A549 (cell line): ENCODE measurements at regions not wholly inside any gene's neighbourhood (a gene's known extent, or its start where the extent isn't known, plus 50 kb on each side); places are given as distances from the start of the nearest gene placed in this dataset.
"Not testable (repeated sequence)": the region's sequence is repeated elsewhere in the genome, so short reads cannot be mapped to it uniquely, and the experiment has no call there.

Experiments
- ATAC-seq, 2 experiments: fragments of 200-7000 bp in 1 of 2; fragments of >200 bp in 1 of 2; cut with Nextera tagmentation in 1 of 2; cut with Tn5 transposase in 1 of 2; 3 replicates each; pipeline versions ENCODE4 v1.8.0 to v1.9.1; 2018 to 2020; ENCODE audit warnings: mild to moderate bottlenecking in 1 of 2, moderate library complexity in 1 of 2
- CTCF ChIA-PET: fragments of 300-600 bp; sonication (Branson Sonifier 250); formaldehyde crosslinking; extraction: SDS; loops from one replicate; lab custom pipeline; 2021; ENCODE audit warnings: antibody characterized with exemption, inconsistent platforms; lab: Yijun Ruan, JAX
- POLR2A ChIA-PET: fragments of 350-600 bp; formaldehyde crosslinking; extraction: SDS; loops from one replicate; lab custom pipeline; 2021; ENCODE audit warnings: antibody characterized with exemption, inconsistent platforms; lab: Yijun Ruan, JAX
- DNase-seq, 2 experiments: peaks; one replicate each; pipeline versions ENCODE4 v3.0.0 to v3.0.0-alpha.2; 2011 to 2016; ENCODE audit warnings: low read depth in 1 of 2, low spot score in 1 of 2
- FAIRE-seq: peaks from 2 replicates; lab custom pipeline; 2011; peaks lifted over from hg19 to GRCh38; lab: Jason Lieb, UNC
- H3K27ac ChIP-seq, 2 experiments: fragments of >200 bp; sonication (Bioruptor Twin); formaldehyde crosslinking; 3 replicates each; pipeline ENCODE4 v1.5.1; 2016 to 2017
- H3K4me1 ChIP-seq: fragments of >200 bp; sonication (Bioruptor Twin); formaldehyde crosslinking; 3 replicates; pipeline ENCODE4 v1.6.1; 2016
- H3K4me2 ChIP-seq: fragments of >200 bp; sonication (Bioruptor Twin); formaldehyde crosslinking; 3 replicates; pipeline ENCODE4 v1.6.1; 2016
- H3K4me3 ChIP-seq: fragments of >200 bp; sonication (Bioruptor Twin); formaldehyde crosslinking; 3 replicates; pipeline ENCODE4 v1.5.1; 2016
- H3K9me3 ChIP-seq: fragments of >200 bp; sonication (Bioruptor Twin); formaldehyde crosslinking; 3 replicates; pipeline ENCODE4 v1.6.1; 2016
- BHLHE40 ChIP-seq: IDR thresholded peaks from 2 replicates; pipeline ENCODE4 v1.6.1; 2012; ENCODE audit warnings: low read depth, low read length, inconsistent platforms
- CEBPB ChIP-seq, 2 experiments: fragments of >200 bp in 1 of 2; sonication (Bioruptor Twin) in 1 of 2; formaldehyde crosslinking in 1 of 2; IDR thresholded peaks; 2 replicates each; pipeline ENCODE4 v1.6.1; 2012 to 2016
- CHD4 ChIP-seq: fragments of 200-600 bp; sonication (generic); IDR thresholded peaks from 2 replicates; pipeline ENCODE4 v1.6.1; 2016; ENCODE audit warnings: antibody characterized with exemption, mild to moderate bottlenecking, borderline replicate concordance
- CTCF ChIP-seq: fragments of >200 bp; sonication (Bioruptor Twin); formaldehyde crosslinking; IDR thresholded peaks from 3 replicates; pipeline ENCODE4 v1.5.1; 2016
- ELK1 ChIP-seq: fragments of 150-350 bp; IDR thresholded peaks from 2 replicates; pipeline ENCODE4 v1.6.1; 2014; ENCODE audit warnings: low read depth, mild to moderate bottlenecking, low read length
- ESRRA ChIP-seq: fragments of 150-350 bp; IDR thresholded peaks from 2 replicates; pipeline ENCODE4 v1.6.1; 2014; ENCODE audit warnings: mild to moderate bottlenecking, low read length, borderline replicate concordance
- FOXS1 ChIP-seq: fragments of 250-450 bp; sonication (Bioruptor Pico); IDR thresholded peaks from 2 replicates; pipeline ENCODE4 v1.5.0; 2020; ENCODE audit warnings: mild to moderate bottlenecking, moderate library complexity
- GATA3 ChIP-seq: IDR thresholded peaks from 2 replicates; pipeline ENCODE4 v1.6.1; 2012; ENCODE audit warnings: borderline replicate concordance
- HMGXB4 ChIP-seq: fragments of 250-450 bp; sonication (Bioruptor Pico); IDR thresholded peaks from 2 replicates; pipeline ENCODE4 v1.5.0; 2021; ENCODE audit warnings: mild to moderate bottlenecking, moderate library complexity, borderline replicate concordance
- RAD21 ChIP-seq, 2 experiments: fragments of >200 bp in 1 of 2; sonication (Bioruptor Twin) in 1 of 2; formaldehyde crosslinking in 1 of 2; IDR thresholded peaks in 1 of 2; conservative IDR thresholded peaks in 1 of 2; 2 replicates in 1 of 2; 3 replicates in 1 of 2; pipeline ENCODE4 v1.6.1; 2012 to 2018; ENCODE audit warnings: inconsistent platforms in 1 of 2
- RFX5 ChIP-seq: fragments of 450-650 bp; IDR thresholded peaks from 2 replicates; pipeline ENCODE4 v1.7.1; 2014; ENCODE audit warnings: antibody characterized with exemption, mild to moderate bottlenecking, moderate library complexity
- ZC3H11A ChIP-seq: fragments of 450-650 bp; IDR thresholded peaks from 2 replicates; pipeline ENCODE4 v1.6.1; 2014; ENCODE audit warnings: antibody characterized with exemption, mild to moderate bottlenecking
- WGBS: methylation state at CpG from one replicate; pipeline ENCODE4 v1.1.6; 2017; ENCODE audit errors: missing lambda C conversion rate; 5-methylcytosine and 5-hydroxymethylcytosine counted together
- TF ChIP-seq, protein P1 (sequence below): fragments of 450-650 bp; IDR thresholded peaks from 2 replicates; pipeline ENCODE4 v1.6.1; 2014; ENCODE audit warnings: antibody characterized with exemption
- TF ChIP-seq, protein P2 (sequence below): fragments of >200 bp; sonication (Bioruptor Twin); formaldehyde crosslinking; IDR thresholded peaks from 2 replicates; pipeline ENCODE4 v1.6.1; 2016
- TF ChIP-seq, protein P3 (sequence below): fragments of 200-600 bp; sonication (generic); IDR thresholded peaks from 2 replicates; pipeline ENCODE4 v1.6.1; 2016; ENCODE audit warnings: antibody characterized with exemption, mild to moderate bottlenecking, moderate library complexity

DNA sequence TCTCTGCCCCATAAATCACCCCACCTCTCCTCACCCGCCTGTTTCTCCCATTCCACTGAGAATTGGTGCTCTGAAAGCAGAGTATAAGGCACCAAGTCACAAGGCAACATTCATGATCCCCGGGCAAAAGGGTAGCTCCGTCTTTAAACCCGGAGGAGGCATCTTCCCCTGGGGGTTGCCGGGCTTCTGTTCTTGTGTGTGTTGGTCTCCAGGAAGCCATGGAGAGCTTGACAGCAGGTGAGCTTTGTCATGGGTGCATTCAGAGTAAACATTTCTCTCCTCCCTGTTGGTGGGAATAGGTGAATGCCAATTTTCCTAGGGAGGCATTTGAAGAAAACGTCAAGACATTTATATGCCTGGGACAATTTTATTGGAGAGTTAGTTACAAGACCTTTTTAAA lies 275.5 kb upstream of the USP9Y start:
- FAIRE-seq, result no peak
- H3K4me1 ChIP-seq, result no peaks in the 10 kb centered on the region
- no peak overlapping the region for H3K4me2 ChIP-seq
- DNase-seq, result no peak
- POLR2A ChIA-PET, result no interaction called here
- H3K27ac ChIP-seq, result no peak overlapping the region
- 12% methylated on average over 3 of the region's 6 CpGs for WGBS
- H3K9me3 ChIP-seq, result no peaks in the 10 kb centered on the region
- TF ChIP-seq ZC3H11A (no peak), GATA3 (no peak), CTCF (no peak), CHD4 (no peak), BHLHE40 (no peak), FOXS1 (CRISPR knock-in tag) (no peak)
- CTCF ChIA-PET, result no interaction called here
- H3K4me3 ChIP-seq, result no peak overlapping the region
- no peak for ATAC-seq

GRCh38 chrY:12427361-12427760 lies 273.7 kb upstream of the USP9Y start:
- DNase-seq, result no peak
- H3K27ac ChIP-seq, result no peak overlapping the region
- WGBS, result 65% methylated on average over 5 of the region's 5 CpGs
- no peaks in the 10 kb centered on the region for H3K9me3 ChIP-seq
- ATAC-seq, result no peak
- ChIA-PET POLR2A (no interaction called here), CTCF (no interaction called here)
- no peak for FAIRE-seq
- H3K4me1 ChIP-seq, result no peaks in the 10 kb centered on the region
- TF ChIP-seq RAD21 (conservative IDR thresholded peaks at IDR 0.05 in 1 of 2, IDR thresholded peaks at IDR 0.05 in 1 of 2) (no peak), CEBPB (IDR thresholded peaks at IDR 0.05) (no peak), ELK1 (no peak), RFX5 (no peak)
- no peak overlapping the region for H3K4me3 ChIP-seq
- no peak overlapping the region for H3K4me2 ChIP-seq

DNA sequence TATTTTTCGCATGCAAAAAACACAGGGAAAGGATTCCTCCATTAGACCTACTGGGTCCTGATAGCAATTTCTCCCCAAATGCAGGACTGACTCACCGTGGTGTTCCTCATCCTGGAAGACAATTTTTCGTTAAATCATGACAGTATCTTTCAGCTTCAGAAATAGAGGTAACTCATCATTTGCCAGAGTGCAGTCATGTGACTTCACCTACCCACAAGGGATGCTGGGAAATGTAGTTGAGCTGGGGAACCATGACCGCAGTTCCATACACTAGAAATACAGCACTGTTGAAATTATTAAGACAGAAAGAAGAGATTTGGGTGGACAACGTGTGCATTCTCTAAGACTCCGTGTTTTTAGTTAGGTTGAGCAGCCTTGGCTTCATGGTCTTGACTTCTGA lies 269.5 kb upstream of the USP9Y start:
- ChIA-PET POLR2A (no interaction called here), CTCF (no interaction called here)
- H3K4me3 ChIP-seq, result no peak overlapping the region
- no peaks in the 10 kb centered on the region for H3K9me3 ChIP-seq
- H3K4me2 ChIP-seq, result peak overlapping the region; percentile 32; the same call in 2 of the 3 replicates
- TF ChIP-seq ESRRA, result no peak
- TF ChIP-seq, protein P1, sequence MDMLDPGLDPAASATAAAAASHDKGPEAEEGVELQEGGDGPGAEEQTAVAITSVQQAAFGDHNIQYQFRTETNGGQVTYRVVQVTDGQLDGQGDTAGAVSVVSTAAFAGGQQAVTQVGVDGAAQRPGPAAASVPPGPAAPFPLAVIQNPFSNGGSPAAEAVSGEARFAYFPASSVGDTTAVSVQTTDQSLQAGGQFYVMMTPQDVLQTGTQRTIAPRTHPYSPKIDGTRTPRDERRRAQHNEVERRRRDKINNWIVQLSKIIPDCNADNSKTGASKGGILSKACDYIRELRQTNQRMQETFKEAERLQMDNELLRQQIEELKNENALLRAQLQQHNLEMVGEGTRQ, result peak; percentile 50; the same call in 1 of the 2 replicates
- DNase-seq (peak; percentile 3 to 31), ATAC-seq (peak in 1 of 2 experiments; percentile 79; a peak in 3 of 6 replicates), FAIRE-seq (no peak)
- no peaks in the 10 kb centered on the region for H3K4me1 ChIP-seq
- 10% methylated on average over 6 of the region's 6 CpGs for WGBS
- H3K27ac ChIP-seq, result no peak overlapping the region

DNA sequence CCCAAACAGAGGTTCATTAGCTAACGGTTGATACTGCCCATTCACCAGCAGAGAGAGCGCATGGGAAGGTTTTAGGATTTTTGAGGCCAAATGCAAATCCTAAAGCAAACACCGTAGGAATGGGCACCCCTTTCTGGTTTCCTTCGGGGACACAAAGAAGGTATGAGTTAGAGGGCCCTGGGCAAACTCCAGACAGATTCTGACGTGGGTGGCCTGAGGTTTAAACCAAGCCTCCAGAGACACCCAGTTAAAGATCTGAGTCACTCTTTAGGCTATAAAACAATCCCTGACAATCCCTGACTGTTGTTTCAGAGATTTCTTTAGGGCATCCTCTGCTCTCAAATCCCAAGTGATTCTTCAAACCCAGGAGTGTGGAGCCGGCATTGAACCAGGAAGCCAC lies 262.2 kb upstream of the USP9Y start:
- peak; percentile 75 to 85 for ATAC-seq

GRCh38 chrY:12444200-12444599 lies 256.8 kb upstream of the USP9Y start:
- H3K4me3 ChIP-seq, result no peak overlapping the region
- no peaks in the 10 kb centered on the region for H3K9me3 ChIP-seq
- POLR2A ChIA-PET, result no interaction called here
- CTCF ChIA-PET, result no interaction called here
- no peak for DNase-seq
- ATAC-seq, result no peak
- no peak overlapping the region for H3K27ac ChIP-seq
- FAIRE-seq, result no peak
- 44% methylated on average over 2 of the region's 4 CpGs for WGBS
- H3K4me1 ChIP-seq, result no peaks in the 10 kb centered on the region
- no peak overlapping the region for H3K4me2 ChIP-seq
- TF ChIP-seq, protein P2, sequence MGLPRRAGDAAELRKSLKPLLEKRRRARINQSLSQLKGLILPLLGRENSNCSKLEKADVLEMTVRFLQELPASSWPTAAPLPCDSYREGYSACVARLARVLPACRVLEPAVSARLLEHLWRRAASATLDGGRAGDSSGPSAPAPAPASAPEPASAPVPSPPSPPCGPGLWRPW, result no peak
- TF ChIP-seq HMGXB4 (CRISPR knock-in tag), result no peak
- TF ChIP-seq, protein P1, result no peak
- TF ChIP-seq, protein P3, sequence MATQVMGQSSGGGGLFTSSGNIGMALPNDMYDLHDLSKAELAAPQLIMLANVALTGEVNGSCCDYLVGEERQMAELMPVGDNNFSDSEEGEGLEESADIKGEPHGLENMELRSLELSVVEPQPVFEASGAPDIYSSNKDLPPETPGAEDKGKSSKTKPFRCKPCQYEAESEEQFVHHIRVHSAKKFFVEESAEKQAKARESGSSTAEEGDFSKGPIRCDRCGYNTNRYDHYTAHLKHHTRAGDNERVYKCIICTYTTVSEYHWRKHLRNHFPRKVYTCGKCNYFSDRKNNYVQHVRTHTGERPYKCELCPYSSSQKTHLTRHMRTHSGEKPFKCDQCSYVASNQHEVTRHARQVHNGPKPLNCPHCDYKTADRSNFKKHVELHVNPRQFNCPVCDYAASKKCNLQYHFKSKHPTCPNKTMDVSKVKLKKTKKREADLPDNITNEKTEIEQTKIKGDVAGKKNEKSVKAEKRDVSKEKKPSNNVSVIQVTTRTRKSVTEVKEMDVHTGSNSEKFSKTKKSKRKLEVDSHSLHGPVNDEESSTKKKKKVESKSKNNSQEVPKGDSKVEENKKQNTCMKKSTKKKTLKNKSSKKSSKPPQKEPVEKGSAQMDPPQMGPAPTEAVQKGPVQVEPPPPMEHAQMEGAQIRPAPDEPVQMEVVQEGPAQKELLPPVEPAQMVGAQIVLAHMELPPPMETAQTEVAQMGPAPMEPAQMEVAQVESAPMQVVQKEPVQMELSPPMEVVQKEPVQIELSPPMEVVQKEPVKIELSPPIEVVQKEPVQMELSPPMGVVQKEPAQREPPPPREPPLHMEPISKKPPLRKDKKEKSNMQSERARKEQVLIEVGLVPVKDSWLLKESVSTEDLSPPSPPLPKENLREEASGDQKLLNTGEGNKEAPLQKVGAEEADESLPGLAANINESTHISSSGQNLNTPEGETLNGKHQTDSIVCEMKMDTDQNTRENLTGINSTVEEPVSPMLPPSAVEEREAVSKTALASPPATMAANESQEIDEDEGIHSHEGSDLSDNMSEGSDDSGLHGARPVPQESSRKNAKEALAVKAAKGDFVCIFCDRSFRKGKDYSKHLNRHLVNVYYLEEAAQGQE, result no peak

More for the DNA sequence above, 262.2 kb upstream of the USP9Y start:
- POLR2A ChIA-PET, CTCF ChIA-PET, DNase-seq, H3K4me2 ChIP-seq, H3K27ac ChIP-seq, H3K4me3 ChIP-seq, H3K4me1 ChIP-seq, H3K9me3 ChIP-seq: not testable (repeated sequence)
- peak; percentile 98 for FAIRE-seq
- WGBS, result 59% methylated on average over 3 of the region's 6 CpGs
